Calu3 (cell line): ENCODE measurements at regions not wholly inside any gene's neighbourhood (a gene's known extent, or its start where the extent isn't known, plus 50 kb on each side); places are given as distances from the start of the nearest gene placed in this dataset.
"Not testable (repeated sequence)": the region's sequence is repeated elsewhere in the genome, so short reads cannot be mapped to it uniquely, and the experiment has no call there.

Experiments
- BruUV-seq: library from RNA; stranded (reverse); fragments of 400-500 nt; replicated peaks from 2 replicates; lab custom pipeline; 2021; lab: Mats Ljungman, UMichigan
- CTCF ChIA-PET: fragments of 300-600 bp; sonication (Branson Sonifier 250); formaldehyde crosslinking; loops from one replicate; lab custom pipeline; 2022; ENCODE audit warnings: antibody characterized with exemption; lab: Charles Lee
- DNase-seq: peaks from one replicate; pipeline ENCODE4 v3.0.0; 2022
- H3K27ac Mint-ChIP-seq: one replicate; pipeline ENCODE4 v1.8.0; 2022; ENCODE audit warnings: mixed read lengths; ENCODE audit not compliant: unreplicated experiment
- H3K27me3 Mint-ChIP-seq: one replicate; pipeline ENCODE4 v1.8.0; 2022; ENCODE audit warnings: mixed read lengths; ENCODE audit not compliant: unreplicated experiment
- H3K36me3 Mint-ChIP-seq: one replicate; pipeline ENCODE4 v1.8.0; 2022; ENCODE audit warnings: mild to moderate bottlenecking, moderate library complexity, mixed read lengths; ENCODE audit not compliant: insufficient read depth, unreplicated experiment
- H3K4me1 Mint-ChIP-seq: one replicate; pipeline ENCODE4 v1.8.0; 2022; ENCODE audit warnings: mild to moderate bottlenecking, low read depth, mixed read lengths; ENCODE audit not compliant: unreplicated experiment
- H3K4me3 Mint-ChIP-seq: one replicate; pipeline ENCODE4 v1.8.0; 2022; ENCODE audit warnings: mild to moderate bottlenecking, low read depth, moderate library complexity, mixed read lengths; ENCODE audit not compliant: unreplicated experiment
- H3K9me3 Mint-ChIP-seq: one replicate; pipeline ENCODE4 v1.8.0; 2022; ENCODE audit warnings: low read depth, mixed read lengths; ENCODE audit not compliant: unreplicated experiment
- CTCF ChIP-seq: fragments of 200-600 bp; IDR thresholded peaks from one replicate; pipeline ENCODE4 v1.8.0; 2022; ENCODE audit warnings: antibody characterized with exemption; ENCODE audit not compliant: unreplicated experiment
- intact Hi-C: fragments of 100-400 bp; cut with micrococcal nuclease; formaldehyde crosslinking; loops from one replicate; pipeline ENCODE4 v1.10.0; 2022; ENCODE audit not compliant: unreplicated experiment

GRCh38 chr12:131646444-131646843, 64.4 kb upstream of the SFSWAP start:
- H3K4me3 Mint-ChIP-seq, DNase-seq, CTCF ChIA-PET, intact Hi-C loops, BruUV-seq, H3K4me1 Mint-ChIP-seq, H3K36me3 Mint-ChIP-seq, H3K9me3 Mint-ChIP-seq, H3K27ac Mint-ChIP-seq: not testable (repeated sequence)
- peaks cover 91% of the 10 kb centered on the region for H3K27me3 Mint-ChIP-seq

GRCh38 chr12:131647667-131648066, 63.2 kb upstream of the SFSWAP start:
- Mint-ChIP-seq H3K27ac (no peak overlapping the region), H3K4me1 (no peaks in the 10 kb centered on the region), H3K36me3 (no peaks in the 10 kb centered on the region), H3K27me3 (peaks cover 93% of the 10 kb centered on the region), H3K4me3 (no peak overlapping the region), H3K9me3 (peaks cover 3% of the 10 kb centered on the region)
- intact Hi-C loops, result no loop called here
- no TSS peak for BruUV-seq
- CTCF ChIA-PET, result no interaction called here
- TF ChIP-seq CTCF, result no peak
- DNase-seq, result no peak

GRCh38 chr12:131655469-131656174, 55.3 kb upstream of the SFSWAP start:
- DNase-seq, H3K9me3 Mint-ChIP-seq, H3K36me3 Mint-ChIP-seq, H3K27ac Mint-ChIP-seq, intact Hi-C loops, H3K4me3 Mint-ChIP-seq, H3K4me1 Mint-ChIP-seq, CTCF ChIA-PET, BruUV-seq: not testable (repeated sequence)
- peaks cover 45% of the 10 kb centered on the region for H3K27me3 Mint-ChIP-seq

GRCh38 chr12:131656796-131657195, 54.1 kb upstream of the SFSWAP start:
- H3K27ac Mint-ChIP-seq, DNase-seq, H3K4me1 Mint-ChIP-seq, H3K9me3 Mint-ChIP-seq, BruUV-seq, CTCF ChIA-PET, H3K4me3 Mint-ChIP-seq, intact Hi-C loops, H3K36me3 Mint-ChIP-seq: not testable (repeated sequence)
- peaks cover 35% of the 10 kb centered on the region for H3K27me3 Mint-ChIP-seq

GRCh38 chr12:131658605-131659004, 52.3 kb upstream of the SFSWAP start:
- H3K4me1 Mint-ChIP-seq, DNase-seq, H3K36me3 Mint-ChIP-seq, BruUV-seq, CTCF ChIA-PET, H3K4me3 Mint-ChIP-seq, intact Hi-C loops, H3K9me3 Mint-ChIP-seq, H3K27ac Mint-ChIP-seq: not testable (repeated sequence)
- peaks cover 17% of the 10 kb centered on the region for H3K27me3 Mint-ChIP-seq

GRCh38 chr12:131659484-131659883, 51.4 kb upstream of the SFSWAP start:
- peaks cover 14% of the 10 kb centered on the region for H3K27me3 Mint-ChIP-seq
- H3K4me1 Mint-ChIP-seq, H3K27ac Mint-ChIP-seq, H3K36me3 Mint-ChIP-seq, DNase-seq, BruUV-seq, H3K4me3 Mint-ChIP-seq, CTCF ChIA-PET, H3K9me3 Mint-ChIP-seq, intact Hi-C loops: not testable (repeated sequence)

- BruUV-seq, CTCF ChIA-PET, intact Hi-C loops, H3K4me1 Mint-ChIP-seq, H3K27ac Mint-ChIP-seq, H3K9me3 Mint-ChIP-seq, DNase-seq, H3K36me3 Mint-ChIP-seq, H3K4me3 Mint-ChIP-seq: not testable (repeated sequence)
- H3K27me3 Mint-ChIP-seq, result peaks cover 14% of the 10 kb centered on the region
These were observed 50.9 kb upstream of the SFSWAP start for GRCh38 chr12:131659976-131660375.

GRCh38 chr12:131660401-131660800, 50.5 kb upstream of the SFSWAP start:
- H3K4me3 Mint-ChIP-seq, CTCF ChIA-PET, H3K9me3 Mint-ChIP-seq, DNase-seq, BruUV-seq, H3K4me1 Mint-ChIP-seq, H3K36me3 Mint-ChIP-seq, H3K27ac Mint-ChIP-seq, intact Hi-C loops: not testable (repeated sequence)
- H3K27me3 Mint-ChIP-seq, result peaks cover 16% of the 10 kb centered on the region
